Ishikawa (cell line): ENCODE measurements at regions not wholly inside any gene's neighbourhood (a gene's known extent, or its start where the extent isn't known, plus 50 kb on each side); places are given as distances from the start of the nearest gene placed in this dataset.

Experiments
- CEBPB ChIP-seq: IDR thresholded peaks from 2 replicates; pipeline ENCODE4 v1.6.1; 2012
- CREB1 ChIP-seq: IDR thresholded peaks from 2 replicates; pipeline ENCODE4 v1.6.1; 2012; ENCODE audit warnings: low read depth
- EGR1 ChIP-seq: IDR thresholded peaks from 2 replicates; pipeline ENCODE4 v1.6.1; 2012
- EP300 ChIP-seq: IDR thresholded peaks from 2 replicates; pipeline ENCODE4 v1.6.1; 2012; ENCODE audit warnings: borderline replicate concordance
- FOXM1 ChIP-seq: IDR thresholded peaks from 2 replicates; pipeline ENCODE4 v1.6.1; 2012; ENCODE audit warnings: low read depth, borderline replicate concordance
- MAX ChIP-seq: IDR thresholded peaks from 2 replicates; pipeline ENCODE4 v1.6.1; 2012
- NFIC ChIP-seq: IDR thresholded peaks from 2 replicates; pipeline ENCODE4 v1.6.1; 2012
- RAD21 ChIP-seq: IDR thresholded peaks from 2 replicates; pipeline ENCODE4 v1.6.1; 2012; ENCODE audit warnings: low read depth
- REST ChIP-seq: IDR thresholded peaks from 2 replicates; pipeline ENCODE4 v1.6.1; 2012; ENCODE audit warnings: low read depth, mild to moderate bottlenecking
- TAF1 ChIP-seq: IDR thresholded peaks from 2 replicates; pipeline ENCODE4 v1.6.1; 2012; ENCODE audit warnings: low read depth, mild to moderate bottlenecking
- TCF12 ChIP-seq: IDR thresholded peaks from 2 replicates; pipeline ENCODE4 v1.6.1; 2012; ENCODE audit warnings: low read depth
- TEAD4 ChIP-seq: IDR thresholded peaks from 2 replicates; pipeline ENCODE4 v1.6.1; 2012
- USF1 ChIP-seq: IDR thresholded peaks from 2 replicates; pipeline ENCODE4 v1.6.1; 2012
- YY1 ChIP-seq: IDR thresholded peaks from 2 replicates; pipeline ENCODE4 v1.6.1; 2012; ENCODE audit warnings: low read depth
- ZBTB7A ChIP-seq: IDR thresholded peaks from 2 replicates; pipeline ENCODE4 v1.6.1; 2012; ENCODE audit warnings: low read depth

- TF ChIP-seq TAF1 (no peak), CREB1 (no peak), MAX (no peak), YY1 (no peak), USF1 (no peak), ZBTB7A (no peak), CEBPB (no peak), EP300 (no peak), TEAD4 (no peak), RAD21 (no peak), NFIC (no peak)
Observed at GRCh38 chr5:169352901-169353300, 52.0 kb upstream of the SLIT3 start.

- no peak for TF ChIP-seq TEAD4
- TF ChIP-seq ZBTB7A, result no peak
- TF ChIP-seq TAF1, result no peak
- TF ChIP-seq REST, result no peak
Observed at GRCh38 chr5:169351721-169352120, 50.8 kb upstream of the SLIT3 start.

- peak; percentile 88 for TF ChIP-seq TEAD4
- TF ChIP-seq TCF12, result peak; percentile 91
- TF ChIP-seq TAF1, result no peak
- TF ChIP-seq FOXM1, result peak; percentile 71; the same call in 1 of the 2 replicates
- TF ChIP-seq USF1, result no peak
- no peak for TF ChIP-seq EGR1
- TF ChIP-seq CEBPB, result peak; percentile 71
- peak; percentile 87 for TF ChIP-seq EP300
- no peak for TF ChIP-seq RAD21
- TF ChIP-seq CREB1, result no peak
- peak; percentile 70 for TF ChIP-seq MAX
- peak; percentile 88 for TF ChIP-seq NFIC
Observed at GRCh38 chr5:169350759-169351240, 49.9 kb upstream of the SLIT3 start.
